AG04450 (cell line): ENCODE measurements at regions not wholly inside any gene's neighbourhood (a gene's known extent, or its start where the extent isn't known, plus 50 kb on each side); places are given as distances from the start of the nearest gene placed in this dataset.
"Not testable (repeated sequence)": the region's sequence is repeated elsewhere in the genome, so short reads cannot be mapped to it uniquely, and the experiment has no call there.

Experiments used
- CTCF ChIA-PET: fragments of 300-600, 350-600 bp; formaldehyde crosslinking; extraction: SDS; loops from one replicate; lab custom pipeline; 2022; ENCODE audit warnings: antibody characterized with exemption, inconsistent platforms; lab: Charles Lee
- POLR2A ChIA-PET: fragments of 350-600 bp; formaldehyde crosslinking; extraction: SDS; loops from one replicate; lab custom pipeline; 2021; ENCODE audit warnings: antibody characterized with exemption, inconsistent platforms; lab: Yijun Ruan, JAX
- DNase-seq: peaks from one replicate; pipeline ENCODE4 v3.0.0-alpha.2; 2011; ENCODE audit warnings: low read depth, low spot score
- H3K27ac ChIP-seq: one replicate; pipeline ENCODE4 v1.5.1; 2012; ENCODE audit warnings: low read depth, low read length, control low read depth
- H3K27me3 ChIP-seq: one replicate; pipeline ENCODE4 v1.6.0; 2012; ENCODE audit warnings: low read length; ENCODE audit not compliant: control insufficient read depth, insufficient read depth
- H3K4me3 ChIP-seq: 2 replicates; pipeline ENCODE4 v1.5.1; 2011; ENCODE audit warnings: mild to moderate bottlenecking, low read depth, low read length, control low read depth
- H3K9me3 ChIP-seq: 2 replicates; pipeline ENCODE4 v1.5.1; 2012; ENCODE audit warnings: low read length; ENCODE audit not compliant: control insufficient read depth, insufficient read depth
- TF ChIP-seq, protein P1 (sequence below): IDR thresholded peaks from 2 replicates; pipeline ENCODE4 v1.5.1; 2011; ENCODE audit warnings: low read depth, low read length, control low read depth, inconsistent platforms

DNA sequence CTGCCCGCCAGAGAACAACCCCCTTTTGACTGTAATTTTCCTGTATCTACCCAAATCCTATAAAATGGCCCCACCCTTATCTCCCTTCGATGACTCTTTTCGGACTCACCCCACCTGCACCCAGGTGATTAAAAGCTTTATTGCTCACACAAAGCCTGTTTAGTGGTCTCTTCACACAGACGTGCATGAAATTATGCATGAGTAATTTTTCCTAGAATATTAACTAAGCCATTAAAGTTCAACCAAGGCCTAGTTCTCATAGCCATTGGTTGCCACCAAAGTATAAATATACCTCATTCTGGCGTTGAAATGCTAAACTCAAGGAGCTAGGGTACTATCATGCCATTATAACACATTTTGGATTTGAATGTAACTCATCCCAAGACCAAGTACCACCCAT, 243.9 kb downstream of the ZNF608 start:
- Histone ChIP-seq H3K27ac (no peak overlapping the region), H3K27me3 (no peaks in the 10 kb centered on the region), H3K4me3 (no peak overlapping the region), H3K9me3 (no peaks in the 10 kb centered on the region)
- no peak for DNase-seq
- ChIA-PET CTCF (interaction anchor here (0.7 kb wide), 1 partner anchor 832 kb away, joined by 4 read pairs; no protein-coding TSS in a partner anchor), POLR2A (no interaction called here)
- TF ChIP-seq, protein P1, sequence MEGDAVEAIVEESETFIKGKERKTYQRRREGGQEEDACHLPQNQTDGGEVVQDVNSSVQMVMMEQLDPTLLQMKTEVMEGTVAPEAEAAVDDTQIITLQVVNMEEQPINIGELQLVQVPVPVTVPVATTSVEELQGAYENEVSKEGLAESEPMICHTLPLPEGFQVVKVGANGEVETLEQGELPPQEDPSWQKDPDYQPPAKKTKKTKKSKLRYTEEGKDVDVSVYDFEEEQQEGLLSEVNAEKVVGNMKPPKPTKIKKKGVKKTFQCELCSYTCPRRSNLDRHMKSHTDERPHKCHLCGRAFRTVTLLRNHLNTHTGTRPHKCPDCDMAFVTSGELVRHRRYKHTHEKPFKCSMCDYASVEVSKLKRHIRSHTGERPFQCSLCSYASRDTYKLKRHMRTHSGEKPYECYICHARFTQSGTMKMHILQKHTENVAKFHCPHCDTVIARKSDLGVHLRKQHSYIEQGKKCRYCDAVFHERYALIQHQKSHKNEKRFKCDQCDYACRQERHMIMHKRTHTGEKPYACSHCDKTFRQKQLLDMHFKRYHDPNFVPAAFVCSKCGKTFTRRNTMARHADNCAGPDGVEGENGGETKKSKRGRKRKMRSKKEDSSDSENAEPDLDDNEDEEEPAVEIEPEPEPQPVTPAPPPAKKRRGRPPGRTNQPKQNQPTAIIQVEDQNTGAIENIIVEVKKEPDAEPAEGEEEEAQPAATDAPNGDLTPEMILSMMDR, result no peak

DNA sequence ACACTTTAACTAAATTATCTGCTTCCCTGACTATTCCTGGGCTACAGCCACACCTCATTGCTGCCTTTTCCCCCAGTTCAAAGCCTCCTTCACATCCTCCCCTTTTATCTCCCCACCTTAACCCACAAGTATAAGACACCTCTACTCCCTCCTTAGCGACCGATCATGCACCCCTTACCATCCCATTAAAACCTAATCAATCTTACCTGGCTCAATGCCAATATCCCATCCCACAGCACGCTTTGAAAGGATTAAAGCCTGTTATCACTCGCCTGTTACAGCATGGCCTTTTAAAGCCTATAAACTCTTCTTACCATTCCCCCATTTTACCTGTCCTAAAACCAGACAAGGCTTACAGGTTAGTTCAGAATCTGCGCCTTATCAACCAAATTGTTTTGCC, 246.6 kb downstream of the ZNF608 start:
- H3K4me3 ChIP-seq, H3K9me3 ChIP-seq, H3K27me3 ChIP-seq, DNase-seq, CTCF ChIA-PET, POLR2A ChIA-PET, H3K27ac ChIP-seq: not testable (repeated sequence)

DNA sequence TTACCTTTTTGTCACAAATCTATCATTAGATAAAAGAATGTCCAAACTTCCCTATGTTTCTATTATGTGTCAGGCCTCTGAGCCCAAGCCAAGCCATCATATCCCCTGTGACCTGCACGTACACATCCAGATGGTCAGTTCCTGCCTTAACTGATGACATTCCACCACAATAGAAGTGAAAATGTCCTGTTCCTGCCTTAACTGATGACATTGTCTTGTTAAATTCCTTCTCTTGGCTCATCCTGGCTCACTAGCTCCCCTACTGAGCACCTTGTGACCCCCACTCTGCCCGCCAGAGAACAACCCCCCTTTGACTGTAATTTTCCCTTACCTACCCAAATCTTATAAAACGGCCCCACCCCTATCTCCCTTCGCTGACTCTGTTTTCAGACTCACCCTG, 249.5 kb downstream of the ZNF608 start:
- DNase-seq, H3K27ac ChIP-seq, H3K4me3 ChIP-seq, H3K27me3 ChIP-seq, POLR2A ChIA-PET, H3K9me3 ChIP-seq, CTCF ChIA-PET: not testable (repeated sequence)

DNA sequence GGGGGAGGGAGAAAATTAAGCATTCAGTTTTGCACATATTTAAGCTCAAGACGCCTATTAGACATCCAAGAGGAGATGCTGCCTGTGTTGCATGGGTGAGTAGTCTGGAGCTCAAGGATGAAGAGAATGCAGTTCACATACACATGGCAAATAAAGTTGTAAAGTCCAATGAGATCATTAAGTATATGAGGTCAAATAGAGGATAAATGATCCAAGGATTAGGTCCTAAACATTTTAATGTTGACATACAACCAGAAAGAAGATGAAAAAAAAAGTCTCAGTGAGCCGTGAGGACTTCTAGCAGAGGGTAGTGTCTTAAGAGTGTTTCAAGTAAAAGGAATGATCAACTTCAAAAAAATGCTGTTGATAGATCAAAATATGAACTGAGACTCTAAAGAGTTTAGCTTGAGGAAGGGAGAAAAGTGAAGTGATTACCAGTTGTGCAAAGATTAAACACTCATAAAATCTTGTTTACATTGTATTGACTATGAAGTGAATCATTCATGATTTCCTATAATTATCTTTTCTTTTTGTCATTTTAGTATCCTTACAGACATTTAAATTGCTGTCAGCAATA, 251.8 kb downstream of the ZNF608 start:
- TF ChIP-seq, protein P1, result no peak
- ChIA-PET CTCF (interaction anchor here (0.7 kb wide), 1 partner anchor 10 kb away, joined by 3 read pairs; no protein-coding TSS in a partner anchor), POLR2A (no interaction called here)
- Histone ChIP-seq H3K27me3 (no peaks in the 10 kb centered on the region), H3K27ac (no peak overlapping the region), H3K4me3 (no peak overlapping the region), H3K9me3 (peaks cover 3% of the 10 kb centered on the region; the same call in 1 of the 2 replicates)
- no peak for DNase-seq

DNA sequence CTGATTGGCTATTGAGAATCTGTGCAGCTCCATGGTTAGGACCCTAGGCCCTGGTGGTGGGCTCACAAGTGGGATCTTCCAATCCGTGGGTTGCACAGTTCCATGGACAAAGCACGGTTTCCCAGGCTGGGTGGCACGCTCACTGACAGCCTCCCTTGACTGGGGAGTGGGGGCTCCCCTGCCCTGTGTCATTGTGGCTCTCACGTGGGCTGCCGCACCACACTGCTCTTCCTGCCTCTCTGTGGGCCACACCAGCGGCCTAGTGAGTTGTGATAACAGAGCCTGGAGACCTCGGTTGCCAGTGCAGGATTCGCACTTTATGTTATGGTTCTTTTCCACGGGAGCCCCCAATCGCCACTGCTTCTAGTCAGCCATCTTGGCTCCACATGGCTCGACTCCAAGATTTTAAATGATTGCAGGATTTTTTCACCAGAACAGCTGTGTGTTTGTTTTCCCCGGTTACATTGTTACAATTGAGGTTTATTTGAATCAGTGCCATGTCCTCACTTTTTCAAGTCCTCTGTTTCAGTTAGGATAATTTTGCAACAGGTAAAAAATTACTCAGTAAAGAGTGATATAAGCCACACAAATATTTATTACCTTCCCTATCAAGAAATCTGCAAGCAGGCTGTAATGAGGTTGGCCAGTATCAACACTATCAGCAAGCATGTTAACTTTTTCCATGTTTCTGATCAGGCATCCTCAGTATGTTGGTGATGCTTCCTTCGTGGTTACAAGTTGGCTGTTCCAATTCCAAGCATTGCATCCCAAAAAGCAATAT, 253.8 kb downstream of the ZNF608 start:
- no peak for DNase-seq
- Histone ChIP-seq H3K27ac (no peak overlapping the region), H3K4me3 (no peak overlapping the region), H3K27me3 (no peaks in the 10 kb centered on the region), H3K9me3 (peaks cover 3% of the 10 kb centered on the region; the same call in 1 of the 2 replicates)
- ChIA-PET CTCF (no interaction called here), POLR2A (no interaction called here)
- TF ChIP-seq, protein P1, result no peak

DNA sequence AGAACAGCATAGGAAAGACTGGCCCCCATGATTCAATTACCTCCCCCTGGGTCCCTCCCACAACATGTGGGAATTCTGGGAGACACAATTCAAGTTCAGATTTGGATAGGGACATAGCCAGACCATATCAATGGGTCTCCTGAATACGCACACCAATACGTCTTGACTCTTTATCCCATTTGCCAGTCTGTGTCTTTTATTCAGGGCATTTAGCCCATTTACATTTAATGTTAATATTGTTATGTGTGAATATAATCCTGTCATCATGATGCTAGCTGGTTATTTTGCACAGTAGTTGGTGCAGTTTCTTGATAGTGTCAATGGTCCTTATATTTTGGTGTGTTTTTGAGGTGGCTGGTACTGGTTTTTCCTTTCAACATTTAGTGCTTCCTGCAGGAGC, 256.1 kb downstream of the ZNF608 start:
- DNase-seq, result not testable (repeated sequence)

More for the DNA sequence above, 256.1 kb downstream of the ZNF608 start:
- H3K9me3 ChIP-seq, POLR2A ChIA-PET, CTCF ChIA-PET, H3K27me3 ChIP-seq, H3K4me3 ChIP-seq, H3K27ac ChIP-seq: not testable (repeated sequence)
